HEK293 (cell line): ENCODE measurements at regions not wholly inside any gene's neighbourhood (a gene's known extent, or its start where the extent isn't known, plus 50 kb on each side); places are given as distances from the start of the nearest gene placed in this dataset.

Experiments
- CTCF ChIA-PET: fragments of 350-600 bp; formaldehyde crosslinking; extraction: SDS; loops from one replicate; lab custom pipeline; 2021; ENCODE audit warnings: antibody characterized with exemption; lab: Yijun Ruan, JAX
- POLR2A ChIA-PET: fragments of 300-600 bp; formaldehyde crosslinking; extraction: SDS; loops from one replicate; lab custom pipeline; 2020; ENCODE audit warnings: antibody characterized with exemption, inconsistent platforms; lab: Yijun Ruan, JAX
- H3K27ac ChIP-seq: fragments of 200-500 bp; sonication (Bioruptor generic); 2 replicates; pipeline ENCODE4 v1.5.1; 2014; ENCODE audit warnings: low read depth, low read length, control low read depth, inconsistent platforms; ENCODE audit errors: extremely low read depth
- H3K36me3 ChIP-seq, 2 experiments: fragments of 200-500 bp in 1 of 2; sonication (Bioruptor generic) in 1 of 2; 1 replicate in 1 of 2; 2 replicates in 1 of 2; pipeline ENCODE4 v1.5.1; 2014 to 2017; ENCODE audit warnings: inconsistent platforms in 2 of 2, low read length in 2 of 2; ENCODE audit not compliant: control insufficient read depth in 2 of 2, insufficient read depth in 1 of 2
- H3K4me1 ChIP-seq: fragments of 200-500 bp; sonication (Bioruptor generic); 2 replicates; pipeline ENCODE4 v1.5.1; 2014; ENCODE audit warnings: mild to moderate bottlenecking, low read length, inconsistent platforms; ENCODE audit not compliant: control insufficient read depth, insufficient read depth
- H3K4me3 ChIP-seq: 2 replicates; pipeline ENCODE4 v1.5.1; 2011; ENCODE audit warnings: low read depth, mild to moderate bottlenecking, control low read depth, low read length, moderate library complexity
- H3K9me3 ChIP-seq: fragments of 200-500 bp; sonication (Bioruptor generic); 2 replicates; pipeline ENCODE4 v1.5.1; 2014; ENCODE audit warnings: low read depth, low read length, inconsistent platforms; ENCODE audit not compliant: control insufficient read depth, insufficient read depth
- GLI2 ChIP-seq: fragments of 450-650 bp; formaldehyde crosslinking; IDR thresholded peaks from 2 replicates; pipeline ENCODE4; 2017; ENCODE audit warnings: missing biosample characterization, missing genetic modification characterization, low read depth, borderline replicate concordance
- GLIS2 ChIP-seq: fragments of 450-650 bp; formaldehyde crosslinking; IDR thresholded peaks from 2 replicates; pipeline ENCODE4 v1.5.1; 2016; ENCODE audit warnings: missing biosample characterization, missing genetic modification characterization
- HIC1 ChIP-seq: fragments of 450-650 bp; formaldehyde crosslinking; IDR thresholded peaks from 2 replicates; pipeline ENCODE4 v1.5.1; 2016; ENCODE audit warnings: missing biosample characterization, missing genetic modification characterization
- MYNN ChIP-seq: fragments of 450-650 bp; formaldehyde crosslinking; IDR thresholded peaks from 2 replicates; pipeline ENCODE4 v1.5.1; 2016; ENCODE audit warnings: missing biosample characterization, missing genetic modification characterization, borderline replicate concordance
- YY1 ChIP-seq: fragments of 450-650 bp; formaldehyde crosslinking; IDR thresholded peaks from 2 replicates; pipeline ENCODE4 v1.5.1; 2018; ENCODE audit warnings: missing biosample characterization, missing genetic modification characterization
- YY2 ChIP-seq: fragments of 450-650 bp; formaldehyde crosslinking; IDR thresholded peaks from 2 replicates; pipeline ENCODE4 v1.5.1; 2016; ENCODE audit warnings: missing biosample characterization, missing genetic modification characterization
- ZEB2 ChIP-seq: fragments of 450-650 bp; formaldehyde crosslinking; IDR thresholded peaks from 2 replicates; pipeline ENCODE4 v1.5.1; 2016; ENCODE audit warnings: missing biosample characterization, missing genetic modification characterization
- ZNF16 ChIP-seq: fragments of 450-650 bp; formaldehyde crosslinking; IDR thresholded peaks from 2 replicates; pipeline ENCODE4 v1.5.1; 2016; ENCODE audit warnings: low read depth, missing biosample characterization, missing genetic modification characterization
- ZNF311 ChIP-seq: fragments of 450-650 bp; formaldehyde crosslinking; IDR thresholded peaks from 2 replicates; pipeline ENCODE4 v1.5.1; 2017; ENCODE audit warnings: missing biosample characterization, missing genetic modification characterization, borderline replicate concordance
- ZNF426 ChIP-seq: fragments of 450-650 bp; formaldehyde crosslinking; IDR thresholded peaks from 2 replicates; pipeline ENCODE4 v1.5.1; 2017; ENCODE audit warnings: missing biosample characterization, missing genetic modification characterization, mild to moderate bottlenecking, inconsistent platforms, moderate library complexity
- ZNF433 ChIP-seq: fragments of 450-650 bp; formaldehyde crosslinking; IDR thresholded peaks from 2 replicates; pipeline ENCODE4 v1.5.1; 2016; ENCODE audit warnings: missing biosample characterization, missing genetic modification characterization, low read depth
- ZNF513 ChIP-seq: fragments of 450-650 bp; IDR thresholded peaks from 2 replicates; pipeline ENCODE4 v1.5.1; 2018; ENCODE audit warnings: missing biosample characterization, missing genetic modification characterization
- ZNF561 ChIP-seq: fragments of 450-650 bp; IDR thresholded peaks from 2 replicates; pipeline ENCODE4 v1.5.1; 2018; ENCODE audit warnings: missing biosample characterization, missing genetic modification characterization, borderline replicate concordance
- ZNF596 ChIP-seq: fragments of 450-650 bp; IDR thresholded peaks from 2 replicates; pipeline ENCODE4 v1.5.0; 2018; ENCODE audit warnings: missing biosample characterization, mild to moderate bottlenecking, missing genetic modification characterization, moderate library complexity
- ZNF639 ChIP-seq: fragments of 450-650 bp; formaldehyde crosslinking; IDR thresholded peaks from 2 replicates; pipeline ENCODE4 v1.5.1; 2016; ENCODE audit warnings: missing biosample characterization, missing genetic modification characterization
- ZNF660 ChIP-seq: fragments of 450-650 bp; IDR thresholded peaks from 2 replicates; pipeline ENCODE4 v1.5.1; 2018; ENCODE audit warnings: missing biosample characterization, mild to moderate bottlenecking, missing genetic modification characterization
- ZNF707 ChIP-seq: fragments of 450-650 bp; formaldehyde crosslinking; IDR thresholded peaks from 2 replicates; pipeline ENCODE4 v1.5.1; 2016; ENCODE audit warnings: missing biosample characterization, missing genetic modification characterization
- ZNF777 ChIP-seq: fragments of 450-650 bp; formaldehyde crosslinking; IDR thresholded peaks from 2 replicates; pipeline ENCODE4 v1.5.1; 2017; ENCODE audit warnings: missing biosample characterization, missing genetic modification characterization, borderline replicate concordance
- ZNF830 ChIP-seq: fragments of 450-650 bp; IDR thresholded peaks from 2 replicates; pipeline ENCODE4 v1.5.0; 2018; ENCODE audit warnings: missing biosample characterization, missing genetic modification characterization, low read depth, mild to moderate bottlenecking, moderate library complexity
- ZSCAN23 ChIP-seq: fragments of 450-650 bp; formaldehyde crosslinking; IDR thresholded peaks from 2 replicates; pipeline ENCODE4 v1.5.1; 2016; ENCODE audit warnings: missing biosample characterization, missing genetic modification characterization
- ZXDB ChIP-seq: fragments of 450-650 bp; formaldehyde crosslinking; IDR thresholded peaks from 2 replicates; pipeline ENCODE4 v1.5.1; 2016; ENCODE audit warnings: missing biosample characterization, missing genetic modification characterization
- TF ChIP-seq, protein P1 (sequence below): fragments of 450-650 bp; formaldehyde crosslinking; IDR thresholded peaks from 2 replicates; pipeline ENCODE4 v1.5.1; 2016; ENCODE audit warnings: missing biosample characterization, missing genetic modification characterization
- TF ChIP-seq, protein P2 (sequence below): fragments of 450-650 bp; formaldehyde crosslinking; IDR thresholded peaks from 2 replicates; pipeline ENCODE4 v1.5.1; 2016; ENCODE audit warnings: missing biosample characterization, missing genetic modification characterization
- TF ChIP-seq, protein P3 (sequence below): fragments of 450-650 bp; formaldehyde crosslinking; IDR thresholded peaks from 2 replicates; pipeline ENCODE4 v1.5.1; 2016; ENCODE audit warnings: missing biosample characterization, missing genetic modification characterization, borderline replicate concordance

- no peak for TF ChIP-seq ZNF660 (tag by site-specific recombination)
- no peak for TF ChIP-seq GLI2 (tag by site-specific recombination)
- no peak for TF ChIP-seq ZXDB (tag by site-specific recombination)
- TF ChIP-seq ZNF777 (tag by site-specific recombination): no peak
- TF ChIP-seq ZNF16 (tag by site-specific recombination): no peak
These were observed 1683.2 kb downstream of the MAT2B start (continued) for GRCh38 chr5:165188556-165189175.

- CTCF ChIA-PET: interaction anchor here (0.5 kb wide), 1 partner anchor 140 kb away, joined by 3 read pairs; no protein-coding TSS in a partner anchor
- H3K4me3 ChIP-seq: no peak overlapping the region
- H3K27ac ChIP-seq: no peak overlapping the region
- H3K4me1 ChIP-seq: no peaks in the 10 kb centered on the region
- no peaks in the 10 kb centered on the region for H3K9me3 ChIP-seq
- TF ChIP-seq ZEB2 (tag by site-specific recombination): no peak
- no peak for TF ChIP-seq ZNF311 (tag by site-specific recombination)
- no peak for TF ChIP-seq HIC1 (tag by site-specific recombination)
- no peak for TF ChIP-seq YY2
- TF ChIP-seq, protein P1, sequence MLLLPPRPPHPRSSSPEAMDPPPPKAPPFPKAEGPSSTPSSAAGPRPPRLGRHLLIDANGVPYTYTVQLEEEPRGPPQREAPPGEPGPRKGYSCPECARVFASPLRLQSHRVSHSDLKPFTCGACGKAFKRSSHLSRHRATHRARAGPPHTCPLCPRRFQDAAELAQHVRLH (tag by site-specific recombination): no peak
- TF ChIP-seq, protein P2, sequence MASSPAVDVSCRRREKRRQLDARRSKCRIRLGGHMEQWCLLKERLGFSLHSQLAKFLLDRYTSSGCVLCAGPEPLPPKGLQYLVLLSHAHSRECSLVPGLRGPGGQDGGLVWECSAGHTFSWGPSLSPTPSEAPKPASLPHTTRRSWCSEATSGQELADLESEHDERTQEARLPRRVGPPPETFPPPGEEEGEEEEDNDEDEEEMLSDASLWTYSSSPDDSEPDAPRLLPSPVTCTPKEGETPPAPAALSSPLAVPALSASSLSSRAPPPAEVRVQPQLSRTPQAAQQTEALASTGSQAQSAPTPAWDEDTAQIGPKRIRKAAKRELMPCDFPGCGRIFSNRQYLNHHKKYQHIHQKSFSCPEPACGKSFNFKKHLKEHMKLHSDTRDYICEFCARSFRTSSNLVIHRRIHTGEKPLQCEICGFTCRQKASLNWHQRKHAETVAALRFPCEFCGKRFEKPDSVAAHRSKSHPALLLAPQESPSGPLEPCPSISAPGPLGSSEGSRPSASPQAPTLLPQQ: no peak
- TF ChIP-seq ZNF639 (tag by site-specific recombination): no peak
- TF ChIP-seq ZNF433: no peak
- TF ChIP-seq MYNN (tag by site-specific recombination): no peak
- no peak for TF ChIP-seq ZNF513 (tag by site-specific recombination)
- TF ChIP-seq ZNF596: no peak
- TF ChIP-seq GLIS2: no peak
- no peak for TF ChIP-seq ZSCAN23
- TF ChIP-seq ZNF426: no peak
- no peak for TF ChIP-seq ZNF830 (tag by site-specific recombination)
- TF ChIP-seq YY1 (tag by site-specific recombination): no peak
- TF ChIP-seq, protein P3, sequence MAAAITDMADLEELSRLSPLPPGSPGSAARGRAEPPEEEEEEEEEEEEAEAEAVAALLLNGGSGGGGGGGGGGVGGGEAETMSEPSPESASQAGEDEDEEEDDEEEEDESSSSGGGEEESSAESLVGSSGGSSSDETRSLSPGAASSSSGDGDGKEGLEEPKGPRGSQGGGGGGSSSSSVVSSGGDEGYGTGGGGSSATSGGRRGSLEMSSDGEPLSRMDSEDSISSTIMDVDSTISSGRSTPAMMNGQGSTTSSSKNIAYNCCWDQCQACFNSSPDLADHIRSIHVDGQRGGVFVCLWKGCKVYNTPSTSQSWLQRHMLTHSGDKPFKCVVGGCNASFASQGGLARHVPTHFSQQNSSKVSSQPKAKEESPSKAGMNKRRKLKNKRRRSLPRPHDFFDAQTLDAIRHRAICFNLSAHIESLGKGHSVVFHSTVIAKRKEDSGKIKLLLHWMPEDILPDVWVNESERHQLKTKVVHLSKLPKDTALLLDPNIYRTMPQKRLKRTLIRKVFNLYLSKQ (tag by site-specific recombination): no peak
- TF ChIP-seq ZNF561: no peak
- TF ChIP-seq ZNF707: no peak
- no peaks in the 10 kb centered on the region for H3K36me3 ChIP-seq
- POLR2A ChIA-PET: no interaction called here
These were observed 1691.5 kb downstream of the MAT2B start for GRCh38 chr5:165196961-165197360.
